ENCODE measurements at regions not wholly inside any gene's neighbourhood (a gene's known extent, or its start where the extent isn't known, plus 50 kb on each side); places are given as distances from the start of the nearest gene placed in this dataset.
"Not testable (repeated sequence)": the region's sequence is repeated elsewhere in the genome, so short reads cannot be mapped to it uniquely, and the experiment has no call there.

- no peak overlapping the region for H3K4me3 ChIP-seq (ENCODE audit: low read depth, low read length)
- no peak for TF ChIP-seq CTCF (IDR thresholded peaks at IDR 0.05; ENCODE audit: borderline replicate concordance, insufficient read depth, low read depth, low read length)
Measured at GRCh38 chr7:119283353-119283752, 989.6 kb upstream of the KCND2 start.

- TF ChIP-seq CTCF (IDR thresholded peaks at IDR 0.05; ENCODE audit: borderline replicate concordance, insufficient read depth, low read depth, low read length), result no peak
- no peak overlapping the region for H3K4me3 ChIP-seq (ENCODE audit: low read depth, low read length)
Measured at GRCh38 chr7:119288416-119288815, 984.6 kb upstream of the KCND2 start.

GRCh38 chr7:119300341-119300740 is 972.6 kb upstream of the KCND2 start:
- not testable (repeated sequence) for H3K4me3 ChIP-seq (ENCODE audit: low read depth, low read length)

- no peak overlapping the region for H3K4me3 ChIP-seq (ENCODE audit: low read depth, low read length)
- no peak for TF ChIP-seq CTCF (IDR thresholded peaks at IDR 0.05; ENCODE audit: borderline replicate concordance, insufficient read depth, low read depth, low read length)
Measured at GRCh38 chr7:119320316-119320715, 952.7 kb upstream of the KCND2 start.

GRCh38 chr7:119329715-119330114 is 943.3 kb upstream of the KCND2 start:
- H3K4me3 ChIP-seq (ENCODE audit: low read depth, low read length), result no peak overlapping the region
- TF ChIP-seq CTCF (IDR thresholded peaks at IDR 0.05; ENCODE audit: borderline replicate concordance, insufficient read depth, low read depth, low read length), result no peak

GRCh38 chr7:119335405-119335804 is 937.6 kb upstream of the KCND2 start:
- no peak overlapping the region for H3K4me3 ChIP-seq (ENCODE audit: low read depth, low read length)
- no peak for TF ChIP-seq CTCF (IDR thresholded peaks at IDR 0.05; ENCODE audit: borderline replicate concordance, insufficient read depth, low read depth, low read length)

- TF ChIP-seq CTCF (IDR thresholded peaks at IDR 0.05; ENCODE audit: borderline replicate concordance, insufficient read depth, low read depth, low read length), result no peak
- H3K4me3 ChIP-seq (ENCODE audit: low read depth, low read length), result no peak overlapping the region
Measured at GRCh38 chr7:119341822-119342221, 931.2 kb upstream of the KCND2 start.

- H3K4me3 ChIP-seq (ENCODE audit: low read depth, low read length), result no peak overlapping the region
- TF ChIP-seq CTCF (IDR thresholded peaks at IDR 0.05; ENCODE audit: borderline replicate concordance, insufficient read depth, low read depth, low read length), result no peak
Measured at GRCh38 chr7:119343289-119343688, 929.7 kb upstream of the KCND2 start.
